Fibroblast of skin of left quadriceps (primary cell): ENCODE measurements at regions not wholly inside any gene's neighbourhood (a gene's known extent, or its start where the extent isn't known, plus 50 kb on each side); places are given as distances from the start of the nearest gene placed in this dataset.
"Not testable (repeated sequence)": the region's sequence is repeated elsewhere in the genome, so short reads cannot be mapped to it uniquely, and the experiment has no call there.

ENCODE experiments used
- DNase-seq, 2 experiments: peaks; one replicate each; pipeline ENCODE4 v3.0.0-alpha.2; 2013; ENCODE audit warnings: low read depth in 2 of 2

DNA sequence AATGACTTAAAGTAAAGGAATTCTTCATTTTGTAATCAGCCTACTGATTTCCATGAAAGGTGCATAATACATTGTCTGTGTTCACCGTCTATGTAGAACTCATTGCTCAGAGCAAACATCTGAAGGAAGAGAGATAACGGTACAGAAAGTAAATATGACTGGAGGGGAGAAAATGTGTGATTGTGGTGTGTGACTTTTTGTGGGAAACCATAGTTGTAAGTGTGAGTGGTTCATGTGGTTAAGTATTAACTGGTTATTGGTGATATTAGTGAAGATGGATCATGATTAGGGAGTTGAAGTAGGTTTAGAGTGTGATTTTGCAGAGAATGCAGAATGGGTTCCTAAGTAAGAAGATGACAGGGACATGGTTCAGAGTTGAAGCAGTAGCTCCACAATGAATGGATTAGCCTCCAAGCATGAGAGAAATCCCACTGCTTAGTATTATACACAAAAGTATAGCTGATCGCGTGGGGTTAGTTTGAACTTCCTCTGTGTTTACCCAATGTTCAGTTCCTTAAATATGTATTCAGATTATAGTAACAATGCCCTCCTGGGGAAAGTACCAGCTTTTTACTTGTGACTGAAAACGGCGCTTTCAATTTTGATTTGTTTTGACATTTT, 368.9 kb downstream of the UTRN start:
- DNase-seq, result no peak

DNA sequence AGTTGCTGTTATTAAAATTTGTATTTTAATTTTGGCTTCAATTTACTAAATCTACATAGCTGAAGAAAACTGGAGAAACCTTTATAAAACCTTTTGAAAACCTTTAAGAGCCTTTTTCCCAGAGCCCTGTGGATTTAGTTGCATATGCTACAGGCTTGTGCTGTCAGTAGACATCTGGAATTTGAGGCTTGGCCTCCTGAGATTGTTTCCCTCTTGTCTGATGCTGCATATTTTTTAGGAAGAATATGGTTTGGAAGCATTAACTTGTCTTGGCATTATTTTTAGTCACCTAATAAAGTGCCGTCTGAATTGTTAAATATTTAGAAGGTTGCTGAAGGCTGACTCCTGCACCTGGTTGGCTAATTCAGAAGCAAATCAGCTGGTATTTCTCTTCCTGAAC, 369.4 kb downstream of the UTRN start:
- DNase-seq, result no peak

DNA sequence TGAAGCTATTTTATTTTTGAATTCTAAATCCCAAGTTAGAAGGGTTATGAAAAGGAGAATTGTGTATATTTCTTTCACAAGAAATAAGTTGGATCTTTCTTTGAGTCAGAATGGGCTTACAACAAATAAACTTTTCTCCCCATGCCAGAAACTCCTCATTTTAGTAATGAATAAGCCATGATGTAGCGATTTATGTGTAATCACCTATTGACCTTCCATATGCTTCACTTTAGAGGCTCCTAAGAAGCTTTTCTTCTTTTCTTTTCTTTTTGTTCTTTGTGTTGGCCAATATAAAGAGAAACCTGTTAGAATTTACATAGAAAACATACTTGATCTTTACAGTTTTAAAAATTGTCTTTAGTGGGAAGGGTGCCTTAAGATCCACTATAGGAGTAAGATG, 370.2 kb downstream of the UTRN start:
- DNase-seq, result no peak

DNA sequence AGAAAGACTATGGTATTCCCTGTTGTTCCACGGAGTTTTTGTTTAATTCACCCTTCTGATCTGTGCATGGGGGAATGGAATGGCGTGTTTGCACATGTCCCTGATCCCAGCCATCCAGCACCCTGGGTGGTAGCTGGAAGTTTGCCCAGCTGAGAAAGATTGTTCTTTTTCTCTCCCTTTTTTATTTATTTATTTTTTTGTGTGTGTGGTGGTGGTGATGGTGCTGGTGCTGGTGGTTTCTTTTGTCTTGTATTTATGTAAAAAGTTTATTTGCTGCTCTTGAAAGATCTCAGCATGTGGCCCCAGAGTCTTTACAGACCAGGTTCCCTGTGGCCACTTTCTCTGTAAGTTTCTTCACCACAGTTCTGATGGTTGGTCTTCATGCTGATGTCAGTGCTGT, 372.6 kb downstream of the UTRN start:
- DNase-seq, result no peak

DNA sequence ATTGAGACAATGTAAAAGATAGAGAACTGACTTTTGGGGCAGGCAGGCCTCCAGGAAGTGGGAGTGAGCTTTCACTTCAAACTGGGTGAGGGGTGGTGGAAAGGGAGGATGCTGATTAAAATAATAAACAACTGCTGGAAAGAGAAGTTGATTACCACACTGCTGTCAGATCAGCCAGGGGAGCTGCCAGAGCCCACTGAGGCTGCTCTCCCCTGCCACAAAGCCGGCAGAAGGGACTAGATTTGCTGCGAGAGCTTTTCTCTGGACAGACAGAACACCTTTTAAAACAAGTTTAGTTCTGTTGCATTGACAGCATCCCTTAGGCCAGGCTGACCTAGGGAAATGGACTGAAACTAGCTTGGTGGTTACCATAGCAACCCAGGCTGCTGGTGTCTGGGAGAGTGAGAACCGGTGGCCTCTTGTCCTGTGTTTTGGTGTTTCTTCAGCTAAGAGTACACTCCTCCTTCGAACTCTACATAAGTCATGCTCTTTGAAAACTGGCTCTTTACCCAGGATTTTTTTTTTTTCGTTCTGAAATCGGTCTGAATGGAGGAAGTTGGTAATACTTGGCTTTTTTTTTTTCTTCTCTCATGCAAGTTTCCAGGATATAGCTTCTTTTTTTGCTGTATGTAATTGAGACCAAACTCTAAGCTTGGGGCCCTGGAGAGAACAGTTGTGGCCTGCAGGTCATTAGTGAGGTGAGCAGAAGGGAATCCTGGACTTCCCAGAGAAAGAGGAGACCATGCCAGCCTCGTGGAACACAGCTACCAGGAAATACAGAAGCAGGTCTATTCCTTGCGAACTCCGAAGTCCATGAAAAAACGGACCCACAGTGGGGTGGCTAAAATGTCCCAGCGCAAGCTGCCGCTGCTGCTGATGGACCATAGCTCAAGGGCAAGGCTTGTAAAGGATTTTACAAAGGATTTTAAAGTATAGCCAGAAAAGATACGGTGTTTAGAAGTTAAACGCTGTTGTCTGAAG, 374.4 kb downstream of the UTRN start:
- DNase-seq, result no peak

DNA sequence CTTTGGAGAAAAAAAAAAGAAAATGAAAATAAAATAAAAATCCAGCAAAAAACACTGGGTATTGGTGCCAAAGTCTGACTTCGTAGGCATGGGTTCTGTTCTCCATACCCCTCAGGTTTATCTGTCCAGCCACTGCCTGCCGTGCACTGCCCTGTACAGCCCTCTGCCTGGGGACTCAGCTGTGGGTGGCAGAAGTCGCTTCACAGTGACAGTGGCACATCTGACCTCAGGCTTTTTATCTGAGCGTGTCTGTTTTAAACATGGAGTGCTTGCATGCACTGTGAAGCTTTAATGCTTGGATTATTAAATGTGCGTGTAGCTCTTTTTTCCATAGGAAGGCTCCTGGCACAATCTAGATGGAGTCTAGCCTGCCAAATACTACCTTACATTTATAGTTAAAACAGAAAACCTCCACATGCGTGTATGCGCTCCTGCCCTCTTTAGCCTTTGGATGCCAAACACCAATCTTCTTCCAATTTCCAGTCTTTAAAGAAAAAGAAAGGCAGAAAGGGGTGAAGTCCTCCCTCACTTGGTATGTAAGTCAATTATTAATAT, 375.5 kb downstream of the UTRN start:
- no peak for DNase-seq

DNA sequence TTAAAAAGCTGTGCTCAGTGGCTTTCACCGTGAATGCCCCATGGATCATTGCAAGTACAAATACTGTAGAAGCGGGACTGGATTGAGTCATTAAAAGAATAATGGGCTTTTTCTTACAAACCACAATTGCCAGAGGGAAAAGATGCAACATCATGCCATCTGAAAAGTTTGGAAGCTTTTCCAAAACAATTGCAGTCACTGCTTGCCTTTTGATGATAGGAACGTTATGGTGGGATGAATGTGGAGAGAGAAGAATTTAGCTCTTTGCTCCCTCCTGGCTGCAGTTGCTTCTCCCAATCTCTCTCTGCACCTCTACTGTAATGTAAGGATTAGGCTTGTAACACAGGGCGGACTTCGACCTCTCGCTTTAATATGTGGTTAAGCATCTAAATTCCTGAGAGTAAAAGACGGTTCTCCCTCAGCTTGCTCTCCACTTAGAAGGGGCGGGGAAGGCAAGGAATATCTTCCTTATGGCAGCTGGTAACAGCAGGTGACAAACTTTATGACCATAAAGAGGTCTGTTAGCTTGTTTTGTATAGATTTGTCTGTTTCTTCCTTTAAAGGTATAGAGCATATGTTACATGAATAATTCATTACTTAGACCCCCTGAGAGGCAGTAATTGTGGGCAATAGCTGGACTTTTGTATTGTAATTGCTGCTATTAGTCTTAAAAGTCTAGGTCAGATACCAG, 376.1 kb downstream of the UTRN start:
- DNase-seq, result no peak

DNA sequence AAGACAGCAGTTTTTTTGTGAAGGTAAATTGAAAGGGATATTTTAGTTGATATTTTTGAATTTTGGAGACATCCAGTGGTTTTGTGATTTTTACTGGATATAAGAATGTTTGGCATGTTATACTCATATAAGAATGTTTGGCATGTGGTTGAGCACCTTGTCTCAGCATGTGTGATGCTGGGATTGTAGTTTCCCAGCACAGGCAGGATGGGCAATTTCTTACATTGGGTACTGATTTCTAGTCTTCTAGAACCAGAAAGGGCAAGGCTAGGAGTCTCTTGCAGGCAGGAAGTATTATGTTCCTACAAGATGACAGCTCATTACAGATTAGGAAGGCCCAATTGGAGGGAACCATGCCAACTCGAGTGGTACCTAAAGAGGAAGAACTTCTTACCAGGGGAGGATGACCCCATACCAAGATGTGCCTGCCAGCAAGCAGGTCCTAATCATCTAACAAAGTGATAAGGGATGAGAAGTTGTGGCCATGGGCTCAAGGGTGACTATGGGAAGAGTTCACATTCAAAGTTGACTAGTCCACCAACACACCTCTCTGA, 377.8 kb downstream of the UTRN start:
- DNase-seq, result no peak

DNA sequence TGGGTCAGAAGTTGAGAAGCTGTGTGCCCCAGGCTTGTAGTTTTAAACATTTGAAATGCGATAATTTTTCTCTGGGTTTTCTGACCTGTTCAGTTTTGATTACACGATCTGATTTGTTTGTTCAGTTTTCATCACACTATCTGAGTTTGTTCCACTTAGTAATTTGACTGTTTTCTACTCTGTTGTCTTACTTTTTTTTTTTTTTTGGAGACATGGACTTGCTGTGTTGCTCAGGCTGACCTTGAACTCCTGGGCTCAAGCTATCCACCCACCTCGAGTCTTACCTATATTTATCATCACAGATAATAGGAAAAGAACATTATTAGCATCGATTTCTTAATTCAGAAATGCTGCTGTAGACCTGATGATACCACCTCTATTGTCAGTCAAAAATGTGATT, 379.1 kb downstream of the UTRN start:
- DNase-seq, result no peak

DNA sequence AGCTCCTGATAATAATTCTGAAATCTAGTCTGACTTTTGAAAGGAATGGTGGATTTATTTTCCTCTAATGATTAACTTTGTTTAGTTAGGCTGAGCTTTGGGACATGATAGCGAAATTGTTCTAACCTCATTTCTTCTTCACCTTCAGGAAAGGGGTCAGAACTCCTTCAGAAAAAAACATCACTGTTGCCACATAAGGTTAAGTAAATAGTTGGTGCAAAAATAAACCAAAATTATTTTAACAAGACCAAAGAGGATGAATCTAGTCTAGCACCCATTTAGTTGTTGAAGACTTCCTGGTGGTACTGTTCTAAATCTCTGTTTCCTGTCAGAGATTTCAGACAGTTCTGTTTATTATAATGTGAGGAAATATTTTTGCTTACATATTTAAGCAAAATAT, 379.8 kb downstream of the UTRN start:
- no peak for DNase-seq

DNA sequence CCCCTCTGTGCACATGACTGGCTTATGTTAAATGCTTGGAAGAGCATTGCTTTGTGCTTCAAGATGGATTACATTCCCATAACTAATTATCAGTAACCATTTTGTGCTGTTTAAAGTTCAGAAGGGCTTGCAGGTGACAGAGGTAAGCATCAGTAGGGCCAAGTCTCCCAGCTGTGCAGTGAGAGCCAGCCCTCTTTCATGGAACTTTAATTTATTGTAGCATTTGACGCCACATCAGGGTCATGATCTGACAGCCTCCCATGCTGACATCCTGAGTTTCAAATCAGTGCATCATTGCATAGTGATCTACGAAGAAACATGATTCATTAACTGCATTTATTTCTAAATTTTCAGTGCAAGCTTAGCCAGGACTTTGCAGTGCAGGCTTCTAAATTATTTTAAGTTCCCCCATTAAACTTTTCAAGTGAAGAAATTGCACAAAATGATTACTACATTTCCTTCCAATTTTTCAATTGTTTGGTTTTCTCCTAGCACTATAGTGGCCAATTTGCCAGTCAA, 380.9 kb downstream of the UTRN start:
- no peak for DNase-seq

DNA sequence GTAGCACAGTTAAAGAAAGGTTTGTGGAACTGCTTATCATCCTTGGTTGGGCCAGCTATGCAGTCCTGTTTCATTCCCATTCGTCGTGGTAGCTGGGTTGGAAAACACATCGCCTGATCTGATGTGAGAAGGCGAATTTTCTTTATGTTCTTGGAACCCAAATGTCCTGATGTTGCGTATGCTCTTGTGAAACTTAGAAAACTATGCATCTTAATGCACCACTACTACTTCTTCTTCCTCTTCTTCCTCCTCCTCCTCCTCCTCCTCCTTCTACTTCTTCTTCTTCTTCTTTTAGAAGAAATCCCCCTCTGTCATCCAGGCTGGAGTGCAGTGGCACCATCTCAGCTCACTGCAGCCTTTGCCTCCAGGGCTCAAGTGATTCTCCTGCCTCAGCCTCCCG, 381.6 kb downstream of the UTRN start:
- no peak for DNase-seq

DNA sequence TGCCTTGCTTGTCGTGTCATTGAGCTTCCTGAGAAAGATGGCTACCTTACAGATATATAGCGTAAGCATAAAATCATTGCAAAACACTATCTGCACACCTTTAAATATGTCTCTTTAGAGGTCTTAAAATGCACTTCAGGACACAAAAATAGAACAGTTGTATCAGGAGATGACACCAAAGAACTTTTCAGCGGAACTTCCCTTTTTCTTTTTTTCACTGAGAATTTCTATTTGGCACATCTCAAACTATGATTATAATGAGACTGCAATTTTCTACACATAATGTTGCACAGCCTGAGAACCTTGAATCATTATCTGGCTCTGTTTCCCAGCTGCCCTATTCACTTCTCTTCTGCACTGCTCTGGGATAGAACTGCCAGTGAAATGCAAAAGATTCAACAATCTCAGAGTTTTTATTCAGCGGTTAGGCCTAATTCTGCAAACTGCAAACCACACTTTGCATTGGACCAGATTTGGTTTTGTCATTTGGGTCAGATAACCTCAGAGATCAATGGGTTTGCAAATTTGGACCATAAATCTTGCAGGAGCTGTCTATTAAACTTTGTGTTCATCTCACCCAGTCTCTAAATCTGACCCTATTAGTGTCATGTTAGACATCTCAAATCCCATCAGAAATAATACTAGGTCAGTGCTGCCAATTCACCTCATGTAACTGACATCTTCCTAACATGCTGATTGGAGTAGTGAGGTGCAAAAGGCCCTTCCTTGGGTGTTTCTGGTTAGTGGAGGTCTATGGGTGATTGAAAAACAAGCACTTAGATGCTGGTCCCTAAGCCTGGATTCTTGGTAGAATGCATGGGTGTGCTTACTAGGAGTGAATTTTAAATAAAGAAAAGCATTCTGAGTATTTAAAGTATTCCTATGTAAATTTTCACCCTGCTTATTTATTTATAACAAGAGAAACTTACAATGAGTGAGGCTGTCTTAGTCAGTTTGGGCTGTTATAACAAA, 382.7 kb downstream of the UTRN start:
- DNase-seq, result no peak

DNA sequence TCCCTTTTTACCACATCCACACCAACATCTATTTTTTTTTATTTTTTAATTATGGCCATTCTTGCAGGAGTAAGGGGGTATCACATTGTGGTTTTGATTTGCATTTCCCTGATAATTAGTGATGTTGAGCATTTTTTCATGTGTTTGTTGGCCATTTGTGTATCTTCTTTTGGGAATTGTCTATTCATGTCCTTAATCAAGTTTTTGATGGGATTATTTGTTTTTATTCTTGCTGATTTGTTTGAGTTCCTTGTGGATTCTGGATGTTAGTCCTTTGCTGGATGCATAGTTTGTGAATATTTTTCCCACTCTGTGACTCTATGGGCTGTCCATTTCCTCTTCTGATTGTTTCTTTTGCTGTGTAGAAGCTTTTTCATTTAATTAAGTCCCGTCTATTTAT, 385.1 kb downstream of the UTRN start:
- DNase-seq, result not testable (repeated sequence)

DNA sequence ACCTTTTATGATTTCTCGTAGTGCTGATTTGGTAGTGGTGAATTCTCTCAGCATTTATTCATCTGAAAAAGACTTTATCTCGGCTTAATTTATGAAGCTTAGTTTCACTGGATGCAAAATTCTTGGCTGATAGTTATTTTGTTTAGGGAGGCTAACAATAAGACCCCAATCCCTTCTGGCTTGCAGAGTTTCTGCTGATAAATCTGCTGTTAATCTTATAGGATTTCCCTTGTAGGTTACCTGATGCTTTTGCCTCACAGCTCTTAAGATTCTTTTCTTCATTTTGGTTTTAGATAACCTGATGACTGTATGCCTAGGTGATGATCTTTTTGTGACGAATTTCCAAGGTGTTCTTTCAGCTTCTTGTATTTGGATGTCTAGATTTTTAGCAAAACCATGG, 388.7 kb downstream of the UTRN start:
- no peak for DNase-seq

DNA sequence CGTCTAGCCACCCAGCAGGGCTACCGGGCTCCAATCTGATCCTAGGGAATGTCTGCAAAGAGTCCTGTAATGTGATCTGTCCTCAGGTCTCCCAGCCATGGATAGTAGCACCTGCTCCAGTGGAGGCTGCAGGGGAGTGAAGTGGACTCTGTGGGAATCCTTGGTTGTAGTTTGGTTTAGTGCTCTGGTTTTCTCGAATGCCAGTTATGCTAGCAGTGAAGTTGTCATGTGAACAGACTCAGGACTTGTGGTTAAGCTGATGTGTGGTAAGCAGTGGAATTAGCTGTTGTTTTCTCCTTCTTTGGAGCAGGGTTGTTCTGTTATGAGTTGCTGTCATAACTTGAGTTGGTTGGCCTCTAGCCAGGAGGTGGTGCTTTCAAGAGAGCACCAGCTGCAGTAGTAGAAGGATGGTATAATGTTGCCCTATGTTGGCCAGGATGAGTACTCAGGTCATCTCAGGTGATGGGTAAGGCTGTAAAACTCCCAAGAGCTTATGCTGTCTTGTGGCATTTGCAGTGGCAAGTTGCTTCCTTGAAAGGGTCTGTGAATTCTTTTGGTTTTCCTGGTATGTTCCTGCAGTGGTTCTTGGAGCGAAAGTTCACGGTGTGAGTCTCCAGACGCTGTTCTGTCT, 390.2 kb downstream of the UTRN start:
- peak; percentile 32 to 33 for DNase-seq

DNA sequence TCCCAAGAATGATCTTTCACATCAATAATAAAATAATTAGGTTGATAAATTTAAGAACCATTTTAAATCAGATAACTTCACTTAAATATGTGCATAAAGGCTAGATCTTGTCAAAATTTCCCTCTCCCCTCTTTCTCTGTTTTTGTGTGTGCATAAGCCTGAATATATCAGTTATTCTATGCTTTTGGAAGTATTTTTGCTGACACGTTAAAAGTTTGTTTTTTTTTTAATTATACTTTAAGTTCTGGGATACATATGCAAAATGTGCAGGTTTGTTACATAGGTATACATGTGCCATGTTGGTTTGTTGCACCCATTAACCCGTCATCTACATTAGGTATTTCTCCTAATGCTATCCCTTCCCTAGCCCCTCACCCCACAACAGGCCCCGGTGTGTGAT, 391.2 kb downstream of the UTRN start:
- DNase-seq, result not testable (repeated sequence)

DNA sequence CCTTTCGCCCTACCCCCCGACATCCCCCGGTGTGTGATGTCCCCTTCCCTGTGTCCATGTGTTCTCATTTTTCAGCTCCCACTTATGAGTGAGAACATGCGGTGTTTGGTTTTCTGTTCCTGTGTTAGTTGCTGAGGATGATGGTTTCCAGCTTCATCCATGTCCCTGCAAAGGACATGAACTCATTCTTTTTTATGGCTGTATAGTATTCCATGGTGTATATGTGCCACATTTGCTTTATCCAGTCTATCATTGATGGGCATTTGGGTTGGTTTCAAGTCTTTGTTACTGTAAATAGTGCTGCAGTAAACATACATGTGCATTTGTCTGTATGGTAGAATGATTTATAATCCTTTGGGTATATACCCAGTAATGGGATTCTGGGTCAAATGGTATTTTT, 392.1 kb downstream of the UTRN start:
- DNase-seq, result not testable (repeated sequence)

DNA sequence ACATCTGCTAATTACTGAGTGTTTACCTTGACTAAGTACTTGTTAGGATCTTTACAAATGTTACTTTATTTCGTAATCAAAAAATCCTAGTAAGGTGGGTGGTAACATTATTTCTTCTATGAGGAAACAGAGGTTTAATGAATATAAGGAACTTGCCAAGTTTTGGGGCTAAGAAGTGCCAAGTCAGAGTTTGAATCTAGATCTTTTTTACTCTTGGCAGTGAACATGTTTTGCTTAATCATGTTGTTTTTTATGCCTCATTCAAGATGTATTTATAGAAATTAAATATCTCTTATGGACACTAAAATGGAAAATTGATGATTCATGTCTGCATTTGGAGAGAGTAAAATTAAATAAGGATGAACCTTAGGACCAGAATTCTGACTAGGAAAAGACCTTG, 393.7 kb downstream of the UTRN start:
- peak in 1 of 2 experiments; percentile 18 for DNase-seq

DNA sequence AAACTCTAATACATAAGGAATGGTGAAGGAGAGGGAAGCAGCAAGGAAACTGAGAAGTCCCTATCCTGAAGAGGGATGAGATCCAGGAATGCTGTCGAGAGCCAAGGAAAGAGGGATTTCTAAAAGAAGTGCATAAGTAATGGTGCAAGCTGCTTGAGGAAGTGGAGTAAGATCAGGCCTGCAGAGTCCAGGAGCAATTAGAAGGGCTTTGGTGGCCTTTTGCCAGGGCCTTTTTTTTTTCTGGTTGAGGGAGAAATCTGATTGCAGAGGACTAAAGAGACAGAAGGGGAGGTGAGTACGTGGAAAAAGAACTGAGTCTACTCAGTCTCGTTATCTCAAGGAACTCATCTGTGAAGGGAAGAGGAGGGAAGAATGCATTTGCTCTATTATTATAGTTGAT, 396.2 kb downstream of the UTRN start:
- DNase-seq, result no peak
